ENCODE measurements at regions not wholly inside any gene's neighbourhood (a gene's known extent, or its start where the extent isn't known, plus 50 kb on each side); places are given as distances from the start of the nearest gene placed in this dataset.

GRCh38 chr10:9315292-9315691, 1260.8 kb downstream of the GATA3 start:
- TF ChIP-seq CTCF (IDR thresholded peaks at IDR 0.05; ENCODE audit: insufficient read depth, low read length), result no peak
- no peak for TF ChIP-seq POLR2AphosphoS5 (IDR thresholded peaks at IDR 0.05; ENCODE audit: low read depth)
- no peak for TF ChIP-seq REST (IDR thresholded peaks at IDR 0.05; ENCODE audit: insufficient replicate concordance, low read depth)
- no peak for TF ChIP-seq GABPA (IDR thresholded peaks at IDR 0.05; ENCODE audit: low read depth)
- no peak for TF ChIP-seq SPI1 (IDR thresholded peaks at IDR 0.05; ENCODE audit: borderline replicate concordance, low read depth)
- Histone ChIP-seq H3K27me3 (ENCODE audit: insufficient read depth, poor library complexity, severe bottlenecking) (no peaks in the 10 kb centered on the region), H3K4me3 (replicated peaks; ENCODE audit: insufficient read depth, low read length) (no peak overlapping the region), H3K27ac (replicated peaks) (no peak overlapping the region)
- no peak for DNase-seq (ENCODE audit: low read depth in 1 of 2, low spot score in 1 of 2)

- Histone ChIP-seq H3K27ac (replicated peaks) (no peak overlapping the region), H3K27me3 (ENCODE audit: insufficient read depth, poor library complexity, severe bottlenecking) (no peaks in the 10 kb centered on the region), H3K4me3 (replicated peaks; ENCODE audit: insufficient read depth, low read length) (no peak overlapping the region)
- peak; percentile 32 for TF ChIP-seq CTCF (IDR thresholded peaks at IDR 0.05; ENCODE audit: insufficient read depth, low read length)
- no peak for TF ChIP-seq GABPA (IDR thresholded peaks at IDR 0.05; ENCODE audit: low read depth)
- DNase-seq (ENCODE audit: low read depth in 1 of 2, low spot score in 1 of 2), result no peak
These were observed 1277.1 kb downstream of the GATA3 start for GRCh38 chr10:9331583-9332008.

- TF ChIP-seq REST (IDR thresholded peaks at IDR 0.05; ENCODE audit: insufficient replicate concordance, low read depth) (no peak), GABPA (IDR thresholded peaks at IDR 0.05; ENCODE audit: low read depth) (no peak), SPI1 (IDR thresholded peaks at IDR 0.05; ENCODE audit: borderline replicate concordance, low read depth) (no peak), CTCF (IDR thresholded peaks at IDR 0.05; ENCODE audit: insufficient read depth, low read length) (no peak), POLR2AphosphoS5 (IDR thresholded peaks at IDR 0.05; ENCODE audit: low read depth) (no peak)
These were observed 1279.8 kb downstream of the GATA3 start for GRCh38 chr10:9334270-9334669.

GRCh38 chr10:9339716-9340115, 1285.2 kb downstream of the GATA3 start:
- TF ChIP-seq GABPA (IDR thresholded peaks at IDR 0.05; ENCODE audit: low read depth) (no peak), POLR2AphosphoS5 (IDR thresholded peaks at IDR 0.05; ENCODE audit: low read depth) (no peak), CTCF (IDR thresholded peaks at IDR 0.05; ENCODE audit: insufficient read depth, low read length) (no peak), SPI1 (IDR thresholded peaks at IDR 0.05; ENCODE audit: borderline replicate concordance, low read depth) (no peak), REST (IDR thresholded peaks at IDR 0.05; ENCODE audit: insufficient replicate concordance, low read depth) (no peak)
- no peak for DNase-seq (ENCODE audit: low read depth in 1 of 2, low spot score in 1 of 2)
- Histone ChIP-seq H3K27ac (replicated peaks) (no peak overlapping the region), H3K4me3 (replicated peaks; ENCODE audit: insufficient read depth, low read length) (no peak overlapping the region), H3K27me3 (ENCODE audit: insufficient read depth, poor library complexity, severe bottlenecking) (no peaks in the 10 kb centered on the region)

More at GRCh38 chr10:9334270-9334669, 1279.8 kb downstream of the GATA3 start:
- no peaks in the 10 kb centered on the region for H3K27me3 ChIP-seq (ENCODE audit: insufficient read depth, poor library complexity, severe bottlenecking)
- no peak overlapping the region for H3K27ac ChIP-seq (replicated peaks)
- no peak overlapping the region for H3K4me3 ChIP-seq (replicated peaks; ENCODE audit: insufficient read depth, low read length)
- DNase-seq (ENCODE audit: low read depth in 1 of 2, low spot score in 1 of 2), result no peak

Data from HL-60 (cell line).